RPMI8226 (cell line): ENCODE measurements at regions not wholly inside any gene's neighbourhood (a gene's known extent, or its start where the extent isn't known, plus 50 kb on each side); places are given as distances from the start of the nearest gene placed in this dataset.
"Not testable (repeated sequence)": the region's sequence is repeated elsewhere in the genome, so short reads cannot be mapped to it uniquely, and the experiment has no call there.

Experiments used
- DNase-seq: peaks from one replicate; pipeline ENCODE4 v3.0.0-alpha.2; 2015

GRCh38 chr2:132068407-132068806 lies 93.3 kb downstream of the ANKRD30BL start:
- not testable (repeated sequence) for DNase-seq

- DNase-seq = not testable (repeated sequence)
These were observed 96.4 kb downstream of the ANKRD30BL start for GRCh38 chr2:132065391-132065790.

GRCh38 chr2:132039609-132040236 lies 122.0 kb downstream of the ANKRD30BL start:
- not testable (repeated sequence) for DNase-seq

- DNase-seq = not testable (repeated sequence)
These were observed 122.9 kb downstream of the ANKRD30BL start for GRCh38 chr2:132038883-132039235.

GRCh38 chr2:132038179-132038882 lies 123.4 kb downstream of the ANKRD30BL start:
- peak; percentile 16 for DNase-seq

GRCh38 chr2:132037527-132038178 lies 124.1 kb downstream of the ANKRD30BL start:
- no peak for DNase-seq

- DNase-seq = no peak
These were observed 127.1 kb downstream of the ANKRD30BL start for GRCh38 chr2:132034646-132035045.

- DNase-seq = no peak
These were observed 127.8 kb downstream of the ANKRD30BL start for GRCh38 chr2:132033949-132034348.

GRCh38 chr2:132033365-132033764 lies 128.4 kb downstream of the ANKRD30BL start:
- DNase-seq = no peak

- DNase-seq = not testable (repeated sequence)
These were observed 149.7 kb downstream of the ANKRD30BL start for GRCh38 chr2:132012046-132012445.

GRCh38 chr2:132009874-132010521 lies 151.8 kb downstream of the ANKRD30BL start:
- peak; percentile 11 for DNase-seq

GRCh38 chr2:132009177-132009873 lies 152.4 kb downstream of the ANKRD30BL start:
- no peak for DNase-seq

GRCh38 chr2:131990751-131991150 lies 171.0 kb downstream of the ANKRD30BL start:
- not testable (repeated sequence) for DNase-seq

- DNase-seq = not testable (repeated sequence)
These were observed 195.1 kb downstream of the ANKRD30BL start for GRCh38 chr2:131966671-131967070.

- no peak for DNase-seq
These were observed 195.5 kb downstream of the ANKRD30BL start for GRCh38 chr2:131966256-131966655.

- DNase-seq = not testable (repeated sequence)
These were observed 203.6 kb downstream of the ANKRD30BL start for GRCh38 chr2:131958019-131958609.

- DNase-seq = not testable (repeated sequence)
These were observed 213.1 kb downstream of the ANKRD30BL start for GRCh38 chr2:131948641-131949040.

- not testable (repeated sequence) for DNase-seq
These were observed 238.5 kb downstream of the ANKRD30BL start for GRCh38 chr2:131923287-131923686.

- not testable (repeated sequence) for DNase-seq
These were observed 238.9 kb downstream of the ANKRD30BL start for GRCh38 chr2:131922854-131923253.
